Gastrocnemius medialis (tissue), 4 donors: ENCODE measurements at regions not wholly inside any gene's neighbourhood (a gene's known extent, or its start where the extent isn't known, plus 50 kb on each side); places are given as distances from the start of the nearest gene placed in this dataset.

Source experiments
- POLR2A ChIP-seq, 2 donors: fragments of 450-650 bp; IDR thresholded peaks; one replicate each; pipeline ENCODE4 v1.6.1; 2017; ENCODE audit warnings: antibody characterized with exemption in 2 of 2, mild to moderate bottlenecking in 2 of 2, moderate library complexity in 2 of 2
- TF ChIP-seq, protein P1 (sequence below), 5 experiments: fragments of 450-650 bp in 3 of 5; fragments of 200-600 bp in 2 of 5; sonication (generic) in 2 of 5; IDR thresholded peaks in 4 of 5; conservative IDR thresholded peaks in 1 of 5; 1 replicate in 4 of 5; 2 replicates in 1 of 5; pipeline ENCODE4 v1.5.1; 2016 to 2019; ENCODE audit warnings: antibody characterized with exemption in 5 of 5, mild to moderate bottlenecking in 3 of 5, moderate library complexity in 3 of 5

DNA sequence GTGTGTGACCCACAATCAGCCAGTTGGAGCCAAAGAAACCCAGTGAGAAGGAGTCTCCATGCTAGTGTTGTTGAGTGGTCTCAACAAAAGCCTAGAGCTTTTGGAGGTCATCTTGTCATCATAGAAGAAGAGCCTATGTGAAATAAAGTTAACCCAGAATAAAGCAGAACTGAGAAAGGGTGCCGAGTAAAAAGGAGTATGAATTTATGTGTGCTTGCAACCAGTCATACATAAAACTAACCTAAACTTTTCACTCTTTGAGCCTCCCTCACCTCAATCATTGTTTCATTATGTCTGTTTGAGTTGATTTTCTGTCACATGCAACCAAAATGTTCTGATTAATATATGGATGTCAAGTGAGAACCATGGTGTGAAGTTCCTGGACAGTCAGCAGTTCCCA lies 599.3 kb upstream of the ZEB2 start:
- TF ChIP-seq, protein P1, sequence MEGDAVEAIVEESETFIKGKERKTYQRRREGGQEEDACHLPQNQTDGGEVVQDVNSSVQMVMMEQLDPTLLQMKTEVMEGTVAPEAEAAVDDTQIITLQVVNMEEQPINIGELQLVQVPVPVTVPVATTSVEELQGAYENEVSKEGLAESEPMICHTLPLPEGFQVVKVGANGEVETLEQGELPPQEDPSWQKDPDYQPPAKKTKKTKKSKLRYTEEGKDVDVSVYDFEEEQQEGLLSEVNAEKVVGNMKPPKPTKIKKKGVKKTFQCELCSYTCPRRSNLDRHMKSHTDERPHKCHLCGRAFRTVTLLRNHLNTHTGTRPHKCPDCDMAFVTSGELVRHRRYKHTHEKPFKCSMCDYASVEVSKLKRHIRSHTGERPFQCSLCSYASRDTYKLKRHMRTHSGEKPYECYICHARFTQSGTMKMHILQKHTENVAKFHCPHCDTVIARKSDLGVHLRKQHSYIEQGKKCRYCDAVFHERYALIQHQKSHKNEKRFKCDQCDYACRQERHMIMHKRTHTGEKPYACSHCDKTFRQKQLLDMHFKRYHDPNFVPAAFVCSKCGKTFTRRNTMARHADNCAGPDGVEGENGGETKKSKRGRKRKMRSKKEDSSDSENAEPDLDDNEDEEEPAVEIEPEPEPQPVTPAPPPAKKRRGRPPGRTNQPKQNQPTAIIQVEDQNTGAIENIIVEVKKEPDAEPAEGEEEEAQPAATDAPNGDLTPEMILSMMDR (IDR thresholded peaks at IDR 0.05 in 4 of 5, conservative IDR thresholded peaks at IDR 0.05 in 1 of 5), result no peak
- no peak for TF ChIP-seq POLR2A (IDR thresholded peaks at IDR 0.05)
